Endothelial cell (in vitro differentiated cells): ENCODE measurements at regions not wholly inside any gene's neighbourhood (a gene's known extent, or its start where the extent isn't known, plus 50 kb on each side); places are given as distances from the start of the nearest gene placed in this dataset.

Experiments used
- DNase-seq: peaks from one replicate; pipeline ENCODE4 v3.0.0; 2021; ENCODE audit warnings: low spot score
- H3K27ac Mint-ChIP-seq: one replicate; pipeline ENCODE4 v1.8.0; 2021; ENCODE audit warnings: mixed read lengths, inconsistent platforms; ENCODE audit not compliant: unreplicated experiment
- H3K27me3 Mint-ChIP-seq: one replicate; pipeline ENCODE4 v1.8.0; 2021; ENCODE audit warnings: mild to moderate bottlenecking, moderate library complexity, mixed read lengths, inconsistent platforms; ENCODE audit not compliant: unreplicated experiment
- H3K36me3 Mint-ChIP-seq: one replicate; pipeline ENCODE4 v1.8.0; 2021; ENCODE audit warnings: mild to moderate bottlenecking, low read depth, mixed read lengths, inconsistent platforms; ENCODE audit not compliant: unreplicated experiment
- H3K4me1 Mint-ChIP-seq: one replicate; pipeline ENCODE4 v1.8.0; 2021; ENCODE audit warnings: mild to moderate bottlenecking, mixed read lengths, inconsistent platforms; ENCODE audit not compliant: unreplicated experiment
- H3K4me3 Mint-ChIP-seq: one replicate; pipeline ENCODE4 v1.8.0; 2021; ENCODE audit warnings: mild to moderate bottlenecking, mixed read lengths, inconsistent platforms; ENCODE audit not compliant: unreplicated experiment
- H3K9me3 Mint-ChIP-seq: one replicate; pipeline ENCODE4 v1.8.0; 2021; ENCODE audit warnings: mixed read lengths, inconsistent platforms; ENCODE audit not compliant: unreplicated experiment
- CTCF ChIP-seq: fragments of 200-600 bp; sonication (generic); IDR thresholded peaks from one replicate; pipeline ENCODE4 v1.5.0; 2021; ENCODE audit warnings: antibody characterized with exemption; ENCODE audit not compliant: unreplicated experiment

- Mint-ChIP-seq H3K9me3 (peaks cover 2% of the 10 kb centered on the region), H3K4me3 (no peak overlapping the region), H3K4me1 (no peaks in the 10 kb centered on the region), H3K27me3 (no peaks in the 10 kb centered on the region), H3K27ac (no peak overlapping the region), H3K36me3 (no peaks in the 10 kb centered on the region)
- TF ChIP-seq CTCF: no peak
- no peak for DNase-seq
Measured at GRCh38 chr11:25612806-25613205, 719.1 kb upstream of the ANO3 start.

- no peaks in the 10 kb centered on the region for H3K36me3 Mint-ChIP-seq
- no peak overlapping the region for H3K27ac Mint-ChIP-seq
Measured at GRCh38 chr11:25613451-25613850, 718.5 kb upstream of the ANO3 start.

GRCh38 chr11:25613865-25614264, 718.1 kb upstream of the ANO3 start:
- Mint-ChIP-seq H3K4me3 (no peak overlapping the region), H3K27me3 (no peaks in the 10 kb centered on the region), H3K36me3 (no peaks in the 10 kb centered on the region), H3K27ac (no peak overlapping the region), H3K4me1 (no peaks in the 10 kb centered on the region), H3K9me3 (no peaks in the 10 kb centered on the region)
- no peak for DNase-seq
- TF ChIP-seq CTCF: no peak

More at GRCh38 chr11:25613451-25613850, 718.5 kb upstream of the ANO3 start:
- DNase-seq: no peak
- Mint-ChIP-seq H3K27me3 (no peaks in the 10 kb centered on the region), H3K9me3 (no peaks in the 10 kb centered on the region), H3K4me3 (no peak overlapping the region), H3K4me1 (no peaks in the 10 kb centered on the region)
- no peak for TF ChIP-seq CTCF

- DNase-seq: no peak
- H3K9me3 Mint-ChIP-seq: no peaks in the 10 kb centered on the region
- H3K4me3 Mint-ChIP-seq: no peak overlapping the region
- H3K4me1 Mint-ChIP-seq: no peaks in the 10 kb centered on the region
- H3K27me3 Mint-ChIP-seq: no peaks in the 10 kb centered on the region
- no peak overlapping the region for H3K27ac Mint-ChIP-seq
- no peak for TF ChIP-seq CTCF
- H3K36me3 Mint-ChIP-seq: no peaks in the 10 kb centered on the region
Measured at GRCh38 chr11:25615069-25615468, 716.9 kb upstream of the ANO3 start.

GRCh38 chr11:25615841-25616240, 716.1 kb upstream of the ANO3 start:
- Mint-ChIP-seq H3K4me1 (no peaks in the 10 kb centered on the region), H3K4me3 (no peak overlapping the region), H3K27ac (no peak overlapping the region), H3K36me3 (no peaks in the 10 kb centered on the region), H3K9me3 (no peaks in the 10 kb centered on the region), H3K27me3 (no peaks in the 10 kb centered on the region)
- TF ChIP-seq CTCF: no peak
- DNase-seq: no peak
